ENCODE measurements at regions not wholly inside any gene's neighbourhood (a gene's known extent, or its start where the extent isn't known, plus 50 kb on each side); places are given as distances from the start of the nearest gene placed in this dataset.
"Not testable (repeated sequence)": the region's sequence is repeated elsewhere in the genome, so short reads cannot be mapped to it uniquely, and the experiment has no call there.

DNA sequence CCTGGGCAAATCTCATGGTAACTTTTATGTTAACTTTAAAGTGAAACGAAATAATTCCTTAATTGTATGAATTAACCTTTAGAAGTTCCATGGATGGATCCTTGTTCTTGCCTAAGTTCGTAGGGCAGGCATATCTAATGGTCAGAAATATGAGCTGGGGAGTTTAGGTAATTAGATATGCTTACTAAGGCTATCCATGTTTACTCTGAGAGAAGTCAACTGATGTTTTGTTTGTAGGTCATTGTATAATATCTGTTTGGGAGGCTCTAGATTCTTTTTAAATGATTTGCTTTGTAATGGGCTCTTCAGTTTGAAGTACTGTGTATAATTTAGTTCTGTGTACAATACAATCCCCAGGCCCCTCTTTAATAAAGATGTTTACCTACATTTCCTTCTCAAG, 117.0 kb downstream of the DCK start:
- Histone ChIP-seq H3K4me1 (no peaks in the 10 kb centered on the region), H3K36me3 (no peaks in the 10 kb centered on the region), H3K9me3 (no peaks in the 10 kb centered on the region), H3K27me3 (no peaks in the 10 kb centered on the region), H3K27ac (no peak overlapping the region), H3K4me3 (no peak overlapping the region)
- TF ChIP-seq, protein P1, sequence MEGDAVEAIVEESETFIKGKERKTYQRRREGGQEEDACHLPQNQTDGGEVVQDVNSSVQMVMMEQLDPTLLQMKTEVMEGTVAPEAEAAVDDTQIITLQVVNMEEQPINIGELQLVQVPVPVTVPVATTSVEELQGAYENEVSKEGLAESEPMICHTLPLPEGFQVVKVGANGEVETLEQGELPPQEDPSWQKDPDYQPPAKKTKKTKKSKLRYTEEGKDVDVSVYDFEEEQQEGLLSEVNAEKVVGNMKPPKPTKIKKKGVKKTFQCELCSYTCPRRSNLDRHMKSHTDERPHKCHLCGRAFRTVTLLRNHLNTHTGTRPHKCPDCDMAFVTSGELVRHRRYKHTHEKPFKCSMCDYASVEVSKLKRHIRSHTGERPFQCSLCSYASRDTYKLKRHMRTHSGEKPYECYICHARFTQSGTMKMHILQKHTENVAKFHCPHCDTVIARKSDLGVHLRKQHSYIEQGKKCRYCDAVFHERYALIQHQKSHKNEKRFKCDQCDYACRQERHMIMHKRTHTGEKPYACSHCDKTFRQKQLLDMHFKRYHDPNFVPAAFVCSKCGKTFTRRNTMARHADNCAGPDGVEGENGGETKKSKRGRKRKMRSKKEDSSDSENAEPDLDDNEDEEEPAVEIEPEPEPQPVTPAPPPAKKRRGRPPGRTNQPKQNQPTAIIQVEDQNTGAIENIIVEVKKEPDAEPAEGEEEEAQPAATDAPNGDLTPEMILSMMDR (IDR thresholded peaks at IDR 0.05), result no peak
- no peak for ATAC-seq
- no peak for DNase-seq
- intact Hi-C loops (cut with DNase I), result no loop called here

DNA sequence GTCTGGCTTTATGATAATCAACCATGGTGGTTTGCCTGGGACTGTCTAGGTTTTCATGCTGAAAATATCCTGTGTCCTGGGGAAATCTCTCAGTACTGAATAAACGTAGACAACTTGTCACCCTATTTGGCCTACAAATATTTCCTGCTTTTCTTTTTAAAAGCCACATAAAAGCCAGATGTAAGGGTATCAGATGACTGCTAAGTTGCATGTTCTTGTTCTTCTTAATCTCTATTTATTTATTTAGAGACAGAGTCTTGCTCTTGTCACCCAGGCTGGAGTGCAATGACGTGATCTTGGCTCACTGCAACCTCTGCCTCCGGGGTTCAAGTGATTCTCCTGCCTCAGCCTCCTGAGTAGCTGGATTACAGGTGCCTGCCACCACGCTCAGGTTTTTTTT, 117.7 kb downstream of the DCK start:
- DNase-seq; H3K9me3 ChIP-seq; H3K4me1 ChIP-seq; H3K27ac ChIP-seq; H3K27me3 ChIP-seq; intact Hi-C loops (cut with DNase I); H3K4me3 ChIP-seq; H3K36me3 ChIP-seq; ATAC-seq: not testable (repeated sequence)

DNA sequence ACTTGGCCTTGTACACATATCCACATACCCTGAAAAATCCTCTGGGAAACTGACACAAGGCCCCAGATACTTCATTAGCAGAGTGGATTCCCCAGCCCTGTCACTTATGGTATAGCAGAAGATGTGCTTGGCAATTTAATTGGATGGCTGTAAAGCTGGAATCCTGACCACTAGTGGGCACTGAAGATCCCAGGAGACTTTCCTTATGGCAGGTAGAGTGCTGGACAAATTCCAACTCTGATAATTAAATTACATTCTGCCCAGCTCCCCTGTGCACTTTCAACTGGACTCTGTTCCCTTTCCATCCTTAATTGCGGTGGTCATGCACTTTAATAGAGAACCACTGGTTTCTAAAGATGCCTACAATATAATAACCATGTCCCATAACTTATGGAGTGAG, 119.8 kb downstream of the DCK start:
- ATAC-seq, result no peak
- no peaks in the 10 kb centered on the region for H3K27me3 ChIP-seq
- TF ChIP-seq, protein P1 (IDR thresholded peaks at IDR 0.05), result no peak
- no peaks in the 10 kb centered on the region for H3K9me3 ChIP-seq
- H3K4me3 ChIP-seq, result no peak overlapping the region
- H3K27ac ChIP-seq, result no peak overlapping the region
- no peak for DNase-seq
- H3K36me3 ChIP-seq, result no peaks in the 10 kb centered on the region
- intact Hi-C loops (cut with DNase I), result no loop called here
- no peaks in the 10 kb centered on the region for H3K4me1 ChIP-seq

DNA sequence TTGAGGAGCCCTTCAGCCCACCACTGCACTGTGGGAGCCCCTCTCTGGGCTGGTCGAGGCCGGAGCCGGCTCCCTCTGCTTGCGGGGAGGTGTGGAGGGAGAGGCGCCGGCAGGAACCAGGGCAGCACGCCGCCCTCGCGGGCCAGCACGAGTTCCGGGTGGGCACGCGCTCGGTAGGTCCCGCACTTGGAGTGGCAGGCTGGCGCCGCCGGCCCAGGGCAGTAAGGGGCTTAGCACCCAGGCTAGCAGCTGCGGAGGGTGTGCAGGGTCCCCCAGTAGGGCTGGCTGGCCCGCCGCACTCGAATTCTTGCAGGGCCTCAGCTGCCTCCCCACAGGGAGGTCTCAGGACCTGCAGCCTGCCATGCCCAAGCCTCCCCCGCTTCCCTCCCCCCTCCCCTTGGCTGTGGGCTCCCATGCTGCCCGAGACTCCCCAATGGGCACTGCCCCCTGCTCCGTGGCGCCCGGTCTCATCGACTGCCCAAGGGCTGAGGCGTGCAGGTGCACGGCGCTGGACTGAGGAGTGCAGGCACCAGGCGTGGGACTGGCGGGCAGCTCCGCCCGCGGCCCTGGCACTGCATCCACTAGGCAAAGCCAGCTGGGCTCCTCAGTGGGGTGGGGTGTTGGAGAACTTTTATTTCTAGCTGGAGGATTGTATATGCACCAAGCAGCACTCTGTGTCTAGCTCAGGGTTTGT, 127.5 kb downstream of the DCK start:
- DNase-seq (no peak), ATAC-seq (peak; percentile 33)
- intact Hi-C loops (cut with DNase I), result no loop called here
- Histone ChIP-seq H3K27ac (no peak overlapping the region), H3K27me3 (no peaks in the 10 kb centered on the region), H3K4me1 (no peaks in the 10 kb centered on the region), H3K9me3 (no peaks in the 10 kb centered on the region), H3K4me3 (no peak overlapping the region), H3K36me3 (no peaks in the 10 kb centered on the region)
- TF ChIP-seq, protein P1 (IDR thresholded peaks at IDR 0.05), result no peak

DNA sequence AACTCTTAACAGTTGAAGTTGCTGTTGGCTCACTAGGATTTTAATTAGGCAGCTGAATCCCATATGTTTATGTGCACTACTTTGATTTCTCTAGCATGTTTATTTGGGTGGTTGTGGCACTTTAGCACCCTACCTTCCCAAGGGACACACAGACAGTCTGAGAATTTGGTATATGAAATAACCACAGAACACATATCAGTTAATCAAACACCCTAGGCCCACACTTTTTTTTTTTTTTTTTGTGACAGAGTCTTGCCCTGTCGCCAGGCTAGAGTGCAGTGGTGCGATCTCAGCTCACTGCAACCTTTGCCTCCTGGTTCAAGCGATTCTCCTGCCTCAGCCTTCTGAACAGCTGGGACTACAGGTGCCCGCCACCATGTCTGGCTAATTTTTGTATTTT, 130.5 kb downstream of the DCK start:
- DNase-seq (no peak), ATAC-seq (no peak)
- TF ChIP-seq, protein P1 (IDR thresholded peaks at IDR 0.05), result no peak
- Histone ChIP-seq H3K9me3 (no peaks in the 10 kb centered on the region), H3K4me3 (no peak overlapping the region), H3K36me3 (no peaks in the 10 kb centered on the region), H3K27ac (no peak overlapping the region), H3K4me1 (no peaks in the 10 kb centered on the region), H3K27me3 (no peaks in the 10 kb centered on the region)
- intact Hi-C loops (cut with DNase I), result no loop called here

DNA sequence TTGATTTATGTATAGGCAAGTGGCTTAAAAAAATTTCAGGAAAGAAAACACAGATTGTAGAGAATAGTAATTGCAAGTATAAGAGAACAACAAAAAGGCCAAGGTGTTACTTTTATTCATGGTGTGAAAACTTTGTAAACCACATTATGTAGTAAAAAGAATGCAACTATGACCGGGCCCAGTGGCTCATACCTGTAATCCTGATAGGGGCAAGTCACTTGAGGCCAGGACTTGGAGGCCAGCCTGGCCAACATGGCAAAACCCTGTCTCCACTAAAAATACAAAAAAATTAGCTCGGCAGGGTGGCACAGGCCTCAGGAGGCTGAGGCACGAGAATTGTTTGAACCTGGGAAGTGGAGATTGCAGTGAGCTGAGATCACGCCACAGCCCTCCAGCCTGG, 131.7 kb downstream of the DCK start:
- no peaks in the 10 kb centered on the region for H3K27me3 ChIP-seq
- TF ChIP-seq, protein P1 (IDR thresholded peaks at IDR 0.05), result no peak
- H3K36me3 ChIP-seq, result no peaks in the 10 kb centered on the region
- H3K27ac ChIP-seq, result no peak overlapping the region
- no peaks in the 10 kb centered on the region for H3K4me1 ChIP-seq
- intact Hi-C loops (cut with DNase I), result no loop called here
- no peak overlapping the region for H3K4me3 ChIP-seq
- no peak for DNase-seq
- no peak for ATAC-seq
- H3K9me3 ChIP-seq, result no peaks in the 10 kb centered on the region

Measured in upper lobe of right lung (tissue), 1 donor.